OCI-LY1 (cell line): ENCODE measurements at regions not wholly inside any gene's neighbourhood (a gene's known extent, or its start where the extent isn't known, plus 50 kb on each side); places are given as distances from the start of the nearest gene placed in this dataset.

Experiments
- H2AFZ ChIP-seq: fragments of 200-600 bp; sonication (generic), shearing (Covaris generic); 2 replicates; pipeline ENCODE4 v1.6.0; 2014; ENCODE audit warnings: antibody characterized with exemption, mild to moderate bottlenecking, low read length
- H3F3A ChIP-seq: fragments of 200-600 bp; sonication (generic), shearing (Covaris generic); 2 replicates; pipeline ENCODE4 v1.6.0; 2014; ENCODE audit warnings: mild to moderate bottlenecking, antibody characterized with exemption, low read length, moderate library complexity; ENCODE audit not compliant: insufficient read depth
- H3K27ac ChIP-seq: fragments of 200-600 bp; sonication (generic); 2 replicates; pipeline ENCODE4 v1.5.1; 2014; ENCODE audit warnings: low read length, mixed run types, mild to moderate bottlenecking, low read depth; ENCODE audit not compliant: poor library complexity, severe bottlenecking
- H3K27me3 ChIP-seq: fragments of 200-600 bp; sonication (generic); 2 replicates; pipeline ENCODE4 v1.6.0; 2014; ENCODE audit warnings: antibody characterized with exemption, mild to moderate bottlenecking, low read length, moderate library complexity; ENCODE audit not compliant: insufficient read depth
- H3K36me3 ChIP-seq: fragments of 200-600 bp; sonication (generic); 2 replicates; pipeline ENCODE4 v1.6.1; 2014; ENCODE audit warnings: mild to moderate bottlenecking, antibody characterized with exemption, low read length, moderate library complexity, mixed read lengths; ENCODE audit not compliant: insufficient read depth
- H3K4me1 ChIP-seq: fragments of 200-600 bp; sonication (generic); 2 replicates; pipeline ENCODE4 v1.5.1; 2014; ENCODE audit warnings: mild to moderate bottlenecking, low read length, moderate library complexity; ENCODE audit not compliant: insufficient read depth, severe bottlenecking
- H3K4me2 ChIP-seq: fragments of 200-600 bp; sonication (generic), shearing (Covaris generic); 2 replicates; pipeline ENCODE4 v1.6.1; 2014; ENCODE audit warnings: low read length
- H3K4me3 ChIP-seq: fragments of 200-600 bp; sonication (generic); 2 replicates; pipeline ENCODE4 v1.5.1; 2014; ENCODE audit warnings: low read length, low read depth, mild to moderate bottlenecking, mixed read lengths; ENCODE audit not compliant: poor library complexity, severe bottlenecking
- H3K79me2 ChIP-seq: fragments of 200-600 bp; shearing (Covaris generic); 2 replicates; pipeline ENCODE4 v1.6.1; 2016; ENCODE audit warnings: mixed run types, low read length, mixed read lengths; ENCODE audit not compliant: insufficient read depth
- H3K9ac ChIP-seq: fragments of 200-600 bp; sonication (generic), shearing (Covaris generic); 2 replicates; pipeline ENCODE4 v1.6.1; 2014; ENCODE audit warnings: mild to moderate bottlenecking, low read length, mixed read lengths
- H3K9me2 ChIP-seq: fragments of 200-600 bp; sonication (generic), shearing (Covaris generic); 2 replicates; pipeline ENCODE4 v1.6.1; 2014; ENCODE audit warnings: low read depth, mild to moderate bottlenecking, low read length, mixed read lengths
- H3K9me3 ChIP-seq: fragments of 200-600 bp; shearing (Covaris generic); 2 replicates; pipeline ENCODE4 v1.6.1; 2014; ENCODE audit warnings: low read length, mixed read lengths
- H4K20me1 ChIP-seq: fragments of 200-600 bp; sonication (generic), shearing (Covaris generic); 2 replicates; pipeline ENCODE4 v1.6.0; 2016; ENCODE audit warnings: mild to moderate bottlenecking, low read length; ENCODE audit not compliant: insufficient read depth
- EZH2 ChIP-seq: fragments of 200-600 bp; sonication (generic), shearing (Covaris generic); IDR thresholded peaks from 2 replicates; pipeline ENCODE4 v1.8.0; 2017; ENCODE audit warnings: borderline replicate concordance, mixed run types, mild to moderate bottlenecking, antibody characterized with exemption, low read length, moderate library complexity, mixed read lengths
- TF ChIP-seq, protein P1 (sequence below): fragments of 200-600 bp; sonication (generic), shearing (Covaris generic); IDR thresholded peaks from 2 replicates; pipeline ENCODE4 v1.5.1; 2017; ENCODE audit warnings: mild to moderate bottlenecking, antibody characterized with exemption, low read length, moderate library complexity, mixed read lengths

DNA sequence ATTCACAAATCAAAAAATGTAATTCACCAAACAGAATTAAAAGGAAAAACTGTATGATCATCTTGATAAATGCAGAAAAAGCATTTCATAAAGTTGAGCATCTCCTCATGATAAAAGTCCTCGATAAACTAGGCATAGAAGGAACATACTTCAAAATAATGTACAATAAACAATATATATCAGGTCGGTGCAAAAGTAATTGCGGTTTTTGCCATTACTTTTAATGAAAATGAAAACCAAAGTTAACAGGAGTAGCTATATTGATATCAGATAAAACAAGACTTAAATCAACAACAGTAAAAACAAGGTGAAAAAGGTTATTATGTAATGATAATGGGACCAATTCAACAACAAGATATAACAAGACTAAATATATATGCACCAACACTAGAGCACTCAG is 372.1 kb downstream of the RAB28 start:
- H3K27me3 ChIP-seq: no peaks in the 10 kb centered on the region
- no peak overlapping the region for H3K4me2 ChIP-seq
- no peaks in the 10 kb centered on the region for H3F3A ChIP-seq
- H3K4me1 ChIP-seq: no peaks in the 10 kb centered on the region
- H3K27ac ChIP-seq: no peak overlapping the region
- H2AFZ ChIP-seq: no peak overlapping the region
- H4K20me1 ChIP-seq: no peaks in the 10 kb centered on the region
- TF ChIP-seq EZH2: no peak
- TF ChIP-seq, protein P1, sequence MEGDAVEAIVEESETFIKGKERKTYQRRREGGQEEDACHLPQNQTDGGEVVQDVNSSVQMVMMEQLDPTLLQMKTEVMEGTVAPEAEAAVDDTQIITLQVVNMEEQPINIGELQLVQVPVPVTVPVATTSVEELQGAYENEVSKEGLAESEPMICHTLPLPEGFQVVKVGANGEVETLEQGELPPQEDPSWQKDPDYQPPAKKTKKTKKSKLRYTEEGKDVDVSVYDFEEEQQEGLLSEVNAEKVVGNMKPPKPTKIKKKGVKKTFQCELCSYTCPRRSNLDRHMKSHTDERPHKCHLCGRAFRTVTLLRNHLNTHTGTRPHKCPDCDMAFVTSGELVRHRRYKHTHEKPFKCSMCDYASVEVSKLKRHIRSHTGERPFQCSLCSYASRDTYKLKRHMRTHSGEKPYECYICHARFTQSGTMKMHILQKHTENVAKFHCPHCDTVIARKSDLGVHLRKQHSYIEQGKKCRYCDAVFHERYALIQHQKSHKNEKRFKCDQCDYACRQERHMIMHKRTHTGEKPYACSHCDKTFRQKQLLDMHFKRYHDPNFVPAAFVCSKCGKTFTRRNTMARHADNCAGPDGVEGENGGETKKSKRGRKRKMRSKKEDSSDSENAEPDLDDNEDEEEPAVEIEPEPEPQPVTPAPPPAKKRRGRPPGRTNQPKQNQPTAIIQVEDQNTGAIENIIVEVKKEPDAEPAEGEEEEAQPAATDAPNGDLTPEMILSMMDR: no peak
- H3K9ac ChIP-seq: no peak overlapping the region
- H3K36me3 ChIP-seq: no peaks in the 10 kb centered on the region
- H3K79me2 ChIP-seq: no peaks in the 10 kb centered on the region
- no peaks in the 10 kb centered on the region for H3K9me3 ChIP-seq
- no peak overlapping the region for H3K4me3 ChIP-seq
- H3K9me2 ChIP-seq: no peaks in the 10 kb centered on the region

GRCh38 chr4:13109536-13109935 is 374.6 kb downstream of the RAB28 start:
- no peaks in the 10 kb centered on the region for H3F3A ChIP-seq
- H3K79me2 ChIP-seq: no peaks in the 10 kb centered on the region
- no peaks in the 10 kb centered on the region for H3K9me2 ChIP-seq
- H3K9ac ChIP-seq: no peak overlapping the region
- H3K27ac ChIP-seq: no peak overlapping the region
- no peaks in the 10 kb centered on the region for H3K27me3 ChIP-seq
- TF ChIP-seq, protein P1: no peak
- no peak for TF ChIP-seq EZH2
- H3K4me3 ChIP-seq: no peak overlapping the region
- H3K4me1 ChIP-seq: no peaks in the 10 kb centered on the region
- no peaks in the 10 kb centered on the region for H3K36me3 ChIP-seq
- no peaks in the 10 kb centered on the region for H3K9me3 ChIP-seq
- H2AFZ ChIP-seq: no peak overlapping the region
- H4K20me1 ChIP-seq: no peaks in the 10 kb centered on the region
- H3K4me2 ChIP-seq: no peak overlapping the region

GRCh38 chr4:13108096-13108495 is 376.0 kb downstream of the RAB28 start:
- Histone ChIP-seq H3K9me2 (no peaks in the 10 kb centered on the region), H3K27me3 (no peaks in the 10 kb centered on the region), H3K79me2 (no peaks in the 10 kb centered on the region), H3K27ac (no peak overlapping the region), H2AFZ (no peak overlapping the region), H3K4me2 (no peak overlapping the region), H3K9ac (no peak overlapping the region), H3K36me3 (no peaks in the 10 kb centered on the region), H3K4me1 (no peaks in the 10 kb centered on the region), H3K9me3 (no peaks in the 10 kb centered on the region), H4K20me1 (no peaks in the 10 kb centered on the region), H3F3A (no peaks in the 10 kb centered on the region), H3K4me3 (no peak overlapping the region)
- TF ChIP-seq, protein P1: no peak
- no peak for TF ChIP-seq EZH2
